Fibroblast of lung (primary cell): ENCODE measurements at regions not wholly inside any gene's neighbourhood (a gene's known extent, or its start where the extent isn't known, plus 50 kb on each side); places are given as distances from the start of the nearest gene placed in this dataset.
A peak's percentile ranks its signal among the peaks of the same experiment; 100 is the strongest.

Source experiments
- DNase-seq, 2 donors: peaks; one replicate each; pipeline versions ENCODE4 v3.0.0 to v3.0.0-alpha.2; 2010; ENCODE audit warnings: low read depth in 2 of 2
- H2AFZ ChIP-seq: 2 replicates; pipeline ENCODE4 v1.5.1; 2012; ENCODE audit warnings: low read length, control low read depth, inconsistent platforms
- H3K27ac ChIP-seq: 2 replicates; pipeline ENCODE4 v1.5.1; 2011; ENCODE audit warnings: low read length, control low read depth; ENCODE audit not compliant: insufficient read depth
- H3K27me3 ChIP-seq: 2 replicates; pipeline ENCODE4 v1.5.1; 2011; ENCODE audit warnings: mild to moderate bottlenecking, low read length; ENCODE audit not compliant: control insufficient read depth, insufficient read depth
- H3K36me3 ChIP-seq: 2 replicates; pipeline ENCODE4 v1.5.1; 2011; ENCODE audit warnings: low read length; ENCODE audit not compliant: control insufficient read depth, insufficient read depth
- H3K4me1 ChIP-seq: 2 replicates; pipeline ENCODE4 v1.5.1; 2011; ENCODE audit warnings: low read length; ENCODE audit not compliant: control insufficient read depth, insufficient read depth; ENCODE audit errors: extremely low read depth
- H3K4me2 ChIP-seq: 2 replicates; pipeline ENCODE4 v1.5.1; 2011; ENCODE audit warnings: low read length, control low read depth; ENCODE audit not compliant: insufficient read depth; ENCODE audit errors: extremely low read depth
- H3K4me3 ChIP-seq, 4 experiments: fragments of 200-600 bp in 1 of 4; sonication (generic) in 1 of 4; replicated peaks in 1 of 4; 2 replicates each; pipeline ENCODE4 v1.5.1; 2011 to 2016; ENCODE audit warnings: low read length in 4 of 4, low read depth in 3 of 4, mild to moderate bottlenecking in 3 of 4, control low read depth in 2 of 4, inconsistent platforms in 1 of 4, mixed read lengths in 1 of 4; ENCODE audit not compliant: insufficient read depth in 1 of 4; ENCODE audit errors: control extremely low read depth in 1 of 4
- H3K79me2 ChIP-seq: 2 replicates; pipeline ENCODE4 v1.5.1; 2012; ENCODE audit warnings: mild to moderate bottlenecking, low read length, inconsistent platforms; ENCODE audit not compliant: control insufficient read depth, insufficient read depth
- H3K9ac ChIP-seq: 2 replicates; pipeline ENCODE4 v1.5.1; 2011; ENCODE audit warnings: mild to moderate bottlenecking, low read length, control low read depth; ENCODE audit not compliant: insufficient read depth
- H3K9me3 ChIP-seq: 2 replicates; pipeline ENCODE4 v1.5.1; 2012; ENCODE audit warnings: low read depth, low read length; ENCODE audit not compliant: control insufficient read depth, insufficient read depth
- H4K20me1 ChIP-seq: 2 replicates; pipeline ENCODE4 v1.5.1; 2011; ENCODE audit warnings: low read length; ENCODE audit not compliant: control insufficient read depth, insufficient read depth; ENCODE audit errors: extremely low read depth
- CTCF ChIP-seq, 2 donors: IDR thresholded peaks in 1 of 2; conservative IDR thresholded peaks in 1 of 2; 1 replicate in 1 of 2; 2 replicates in 1 of 2; pipeline ENCODE4 v1.5.1; 2011 to 2012; ENCODE audit warnings: low read length in 2 of 2, control low read depth in 1 of 2, inconsistent platforms in 1 of 2, low read depth in 1 of 2, mild to moderate bottlenecking in 1 of 2
- EZH2 ChIP-seq: IDR thresholded peaks from 2 replicates; pipeline ENCODE4 v1.5.1; 2012; ENCODE audit warnings: low read length, control low read depth, mild to moderate bottlenecking; ENCODE audit errors: missing control alignments

- Histone ChIP-seq H3K4me2 (no peak overlapping the region), H3K9ac (no peak overlapping the region), H4K20me1 (no peaks in the 10 kb centered on the region), H3K9me3 (no peaks in the 10 kb centered on the region), H3K4me1 (no peaks in the 10 kb centered on the region), H3K27ac (no peak overlapping the region), H3K4me3 (no peak overlapping the region), H3K36me3 (no peaks in the 10 kb centered on the region), H3K79me2 (no peaks in the 10 kb centered on the region), H2AFZ (no peak overlapping the region), H3K27me3 (no peaks in the 10 kb centered on the region)
- TF ChIP-seq EZH2 (no peak), CTCF (conservative IDR thresholded peaks at IDR 0.05 in 1 of 2, IDR thresholded peaks at IDR 0.05 in 1 of 2; ENCODE audit: low read depth in 1 of 2, low read length in 2 of 2) (no peak)
- no peak for DNase-seq
Measured at GRCh38 chr3:30982416-30983075, 88.1 kb upstream of the GADL1 start.

- H3K4me2 ChIP-seq = no peak overlapping the region
- H4K20me1 ChIP-seq = no peaks in the 10 kb centered on the region
- H3K9ac ChIP-seq = no peak overlapping the region
- H3K9me3 ChIP-seq = no peaks in the 10 kb centered on the region
- peak overlapping the region; percentile 15 for H2AFZ ChIP-seq
- no peaks in the 10 kb centered on the region for H3K4me1 ChIP-seq
- no peak for TF ChIP-seq EZH2
- TF ChIP-seq CTCF (conservative IDR thresholded peaks at IDR 0.05 in 1 of 2, IDR thresholded peaks at IDR 0.05 in 1 of 2; ENCODE audit: low read depth in 1 of 2, low read length in 2 of 2) = no peak
- H3K79me2 ChIP-seq = no peaks in the 10 kb centered on the region
- H3K27ac ChIP-seq = no peak overlapping the region
- H3K27me3 ChIP-seq = no peaks in the 10 kb centered on the region
- no peaks in the 10 kb centered on the region for H3K36me3 ChIP-seq
- no peak overlapping the region for H3K4me3 ChIP-seq
- DNase-seq = peak; percentile 18 to 45
Measured at GRCh38 chr3:30984855-30985749, 90.6 kb upstream of the GADL1 start.

GRCh38 chr3:30986551-30986950 is 92.1 kb upstream of the GADL1 start:
- Histone ChIP-seq H4K20me1 (no peaks in the 10 kb centered on the region), H3K27ac (no peak overlapping the region), H3K4me2 (no peak overlapping the region), H3K36me3 (no peaks in the 10 kb centered on the region), H2AFZ (no peak overlapping the region), H3K9ac (no peak overlapping the region), H3K9me3 (no peaks in the 10 kb centered on the region), H3K4me3 (no peak overlapping the region), H3K79me2 (no peaks in the 10 kb centered on the region), H3K27me3 (no peaks in the 10 kb centered on the region), H3K4me1 (no peaks in the 10 kb centered on the region)
- TF ChIP-seq CTCF (conservative IDR thresholded peaks at IDR 0.05 in 1 of 2, IDR thresholded peaks at IDR 0.05 in 1 of 2; ENCODE audit: low read depth in 1 of 2, low read length in 2 of 2) = no peak
- TF ChIP-seq EZH2 = no peak
- no peak for DNase-seq
